DMS53 (cell line): ENCODE measurements at regions not wholly inside any gene's neighbourhood (a gene's known extent, or its start where the extent isn't known, plus 50 kb on each side); places are given as distances from the start of the nearest gene placed in this dataset.
"Not testable (repeated sequence)": the region's sequence is repeated elsewhere in the genome, so short reads cannot be mapped to it uniquely, and the experiment has no call there.

ENCODE experiments used
- DNase-seq: peaks from one replicate; lab custom pipeline; 2025; lab: John Stamatoyannopoulos, UW

DNA sequence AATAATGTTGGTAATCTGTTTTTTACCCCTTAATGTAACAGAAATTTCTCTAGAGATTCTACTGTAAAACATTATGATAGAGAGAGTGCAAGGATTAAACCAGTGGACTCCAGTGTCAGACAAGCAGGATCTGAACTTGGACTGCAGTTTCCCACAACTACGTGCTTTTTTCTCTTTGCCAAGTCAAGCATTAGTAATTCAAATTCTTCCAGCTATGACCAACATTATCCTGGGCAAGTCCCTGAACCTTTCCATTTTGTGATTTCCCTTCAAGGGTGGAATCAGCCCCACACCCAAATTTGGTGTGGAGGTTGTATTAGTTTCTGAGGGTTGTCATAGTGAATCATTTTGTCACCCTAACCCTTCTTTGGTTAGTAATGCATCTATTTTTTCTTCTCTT, 482.0 kb downstream of the ZNF516 start:
- no peak for DNase-seq

GRCh38 chr18:76005632-76006208, 489.3 kb downstream of the ZNF516 start:
- DNase-seq: peak; percentile 26

GRCh38 chr18:75987913-75988312, 507.1 kb downstream of the ZNF516 start:
- DNase-seq: not testable (repeated sequence)

GRCh38 chr18:75984853-75985252, 510.2 kb downstream of the ZNF516 start:
- DNase-seq: no peak

DNA sequence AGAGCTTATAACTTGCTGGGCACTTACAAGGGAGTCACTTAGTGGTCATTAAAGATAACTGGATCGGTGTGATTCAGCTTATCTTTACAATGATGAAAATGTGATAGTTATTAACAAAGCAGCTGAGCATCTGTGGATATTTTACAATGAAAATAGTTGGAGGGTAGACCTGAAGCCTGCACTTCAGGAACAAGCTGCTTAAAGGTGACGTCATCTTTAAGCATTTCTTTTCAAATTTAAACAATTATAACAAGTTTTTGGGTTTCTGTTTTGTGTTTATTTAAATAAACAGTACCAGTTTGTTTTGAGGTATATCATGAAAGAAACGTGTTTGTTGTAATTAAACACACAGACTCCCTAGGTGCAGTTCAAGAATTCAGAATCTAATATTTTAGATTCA, 513.9 kb downstream of the ZNF516 start:
- DNase-seq: no peak

GRCh38 chr18:75977081-75977480, 518.0 kb downstream of the ZNF516 start:
- DNase-seq: peak; percentile 26

GRCh38 chr18:75970212-75970611, 524.8 kb downstream of the ZNF516 start:
- DNase-seq: no peak

- DNase-seq: no peak
These were observed 528.6 kb downstream of the ZNF516 start for GRCh38 chr18:75966431-75966830.

DNA sequence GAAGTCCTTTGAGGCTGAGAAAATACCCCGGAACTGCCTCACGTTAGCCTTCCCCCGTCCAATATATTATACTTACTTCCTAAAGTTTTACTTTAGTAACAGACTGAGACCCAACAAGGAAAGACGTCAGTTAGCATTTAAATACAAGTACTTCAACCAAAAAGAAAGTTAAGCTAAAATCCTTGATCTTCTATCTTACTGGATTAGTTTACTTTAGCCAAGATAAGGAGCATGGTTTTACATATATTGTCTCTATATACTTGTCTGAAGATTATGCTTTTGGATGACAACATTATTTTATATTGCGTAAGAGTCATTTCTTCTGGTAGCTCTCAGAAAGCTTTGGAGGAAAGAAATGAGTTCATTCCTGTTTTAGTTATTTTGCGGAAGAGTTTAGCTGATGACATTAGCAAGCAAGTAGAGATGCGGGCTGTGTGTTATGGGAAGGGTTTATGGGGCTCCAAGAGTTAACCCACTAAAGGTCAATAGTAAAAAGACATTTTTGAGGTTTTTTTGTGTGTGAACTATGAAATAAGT, 532.9 kb downstream of the ZNF516 start:
- DNase-seq: no peak

DNA sequence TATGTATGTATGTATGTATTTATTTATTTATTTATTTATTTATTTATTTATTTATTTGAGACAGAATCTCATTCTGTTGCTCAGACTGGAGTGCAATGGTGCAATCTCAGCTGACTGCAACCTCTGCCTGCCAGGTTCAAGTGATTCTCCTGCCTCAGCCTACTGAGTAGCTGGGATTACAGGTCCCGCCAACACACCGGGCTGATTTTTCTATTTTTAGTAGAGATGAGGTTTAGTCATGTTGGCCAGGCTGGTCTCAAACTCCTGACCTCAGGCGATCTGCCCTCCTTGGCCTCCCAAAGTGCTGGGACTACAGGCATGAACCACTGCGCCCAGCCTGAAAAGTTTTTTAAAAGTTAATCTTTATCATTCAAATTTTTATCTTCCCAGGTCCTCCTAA, 532.9 kb upstream of the SMIM21 start:
- not testable (repeated sequence) for DNase-seq

DNA sequence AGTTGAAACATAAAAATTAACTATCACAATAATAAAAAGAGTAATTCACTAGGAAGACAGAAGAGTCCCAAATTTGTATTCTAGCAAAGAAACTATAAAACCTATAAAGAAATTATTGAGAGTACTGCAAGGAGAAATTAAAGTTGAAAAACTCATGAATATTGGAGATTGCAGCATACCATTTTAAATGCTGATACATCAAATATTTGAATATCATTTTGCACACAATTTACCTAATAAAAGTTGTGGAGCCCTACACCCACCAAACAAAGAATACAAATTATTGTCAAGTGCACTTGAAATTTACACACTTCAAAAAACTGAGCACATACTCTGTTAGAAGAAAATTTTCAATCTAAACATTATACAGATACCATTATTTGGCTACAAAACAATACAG, 531.6 kb upstream of the SMIM21 start:
- DNase-seq: no peak

- no peak for DNase-seq
These were observed 531.2 kb upstream of the SMIM21 start for GRCh38 chr18:75958683-75959082.

DNA sequence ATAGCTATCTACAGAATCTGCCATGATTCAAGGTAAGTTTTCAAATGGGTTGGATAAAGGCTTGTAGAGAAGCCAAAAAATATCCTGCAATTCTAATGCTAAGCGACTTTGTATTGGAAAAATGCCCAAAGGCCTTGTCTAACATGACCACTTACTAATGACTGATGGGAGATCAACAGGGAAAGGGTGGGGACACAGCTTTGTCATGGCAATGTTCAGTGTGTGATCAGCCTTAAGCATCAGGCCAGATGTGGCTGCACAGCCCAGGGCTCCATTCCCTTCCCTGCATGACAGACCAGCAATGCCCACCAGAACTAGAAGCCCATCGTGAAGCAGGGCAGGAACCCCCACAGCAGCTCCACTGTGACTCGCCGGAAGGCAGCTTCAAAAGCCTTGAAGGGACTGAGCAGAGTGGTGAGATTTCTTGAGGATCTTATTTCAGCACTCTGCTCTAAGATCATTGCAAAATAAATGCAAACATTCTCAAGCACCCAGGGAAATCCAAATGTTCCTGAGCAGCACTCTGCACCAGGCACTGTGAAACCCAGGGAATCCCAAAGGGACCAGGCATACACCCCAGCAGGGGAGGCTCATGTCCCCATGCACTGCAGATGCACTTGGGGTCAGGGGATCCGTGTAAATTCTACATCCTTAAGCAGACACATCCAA, 517.9 kb upstream of the SMIM21 start:
- no peak for DNase-seq

DNA sequence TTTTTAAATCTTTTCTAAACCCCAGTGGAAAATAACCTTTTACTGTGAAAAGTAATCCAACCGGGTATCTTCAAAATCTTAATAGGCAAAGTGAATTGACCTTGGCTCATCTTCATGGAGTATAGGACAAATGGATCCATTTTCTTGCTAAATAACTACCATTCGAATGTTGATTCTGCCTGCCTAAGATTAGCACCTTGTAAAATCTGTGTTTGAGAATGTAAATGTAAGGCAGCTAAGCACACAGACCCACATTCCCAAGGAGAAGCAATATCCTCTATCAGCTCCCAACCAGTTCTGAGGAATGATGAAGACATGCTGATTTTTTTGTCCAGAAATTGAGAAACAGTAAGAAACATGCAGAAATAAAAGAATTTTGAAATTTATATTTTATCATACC, 509.8 kb upstream of the SMIM21 start:
- DNase-seq: no peak

GRCh38 chr18:75936862-75937261, 509.4 kb upstream of the SMIM21 start:
- DNase-seq: no peak

DNA sequence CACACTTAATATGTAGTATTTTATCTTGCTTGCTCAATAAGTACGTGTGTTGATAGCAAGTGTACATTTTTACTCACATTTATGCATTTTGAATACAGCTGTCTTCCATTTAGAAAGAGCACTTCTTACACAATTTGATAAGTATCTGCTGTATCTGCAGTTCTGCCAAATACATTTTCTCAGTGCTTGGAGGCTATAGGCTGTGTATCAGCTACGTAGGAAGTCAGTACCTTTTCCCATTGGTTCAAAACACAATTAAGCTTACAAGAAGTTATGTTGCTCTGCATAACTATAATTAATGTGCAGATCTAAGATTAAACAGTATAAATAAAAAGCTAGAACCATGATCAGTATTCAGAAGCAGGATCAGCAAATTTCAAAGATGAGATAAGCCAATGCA, 503.6 kb upstream of the SMIM21 start:
- DNase-seq: no peak

DNA sequence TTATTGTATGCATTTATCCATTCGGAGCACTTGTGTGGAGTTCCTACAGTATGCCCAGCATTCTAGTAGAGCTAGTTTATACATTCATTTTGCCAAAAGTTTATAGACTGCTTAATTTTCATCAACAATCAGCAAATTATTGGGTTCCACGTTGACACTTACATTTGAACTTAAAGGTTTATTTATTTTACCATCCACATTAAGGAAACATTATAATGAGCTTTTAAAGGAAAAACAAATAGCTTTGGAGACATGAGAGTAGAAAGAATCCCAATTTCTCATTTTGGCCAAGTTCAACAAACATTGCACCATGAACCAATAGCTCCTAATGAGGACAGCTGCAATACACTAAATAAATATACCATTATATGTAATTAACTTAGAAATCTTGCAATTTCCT, 501.2 kb upstream of the SMIM21 start:
- no peak for DNase-seq

GRCh38 chr18:75927791-75928190, 500.3 kb upstream of the SMIM21 start:
- DNase-seq: no peak

DNA sequence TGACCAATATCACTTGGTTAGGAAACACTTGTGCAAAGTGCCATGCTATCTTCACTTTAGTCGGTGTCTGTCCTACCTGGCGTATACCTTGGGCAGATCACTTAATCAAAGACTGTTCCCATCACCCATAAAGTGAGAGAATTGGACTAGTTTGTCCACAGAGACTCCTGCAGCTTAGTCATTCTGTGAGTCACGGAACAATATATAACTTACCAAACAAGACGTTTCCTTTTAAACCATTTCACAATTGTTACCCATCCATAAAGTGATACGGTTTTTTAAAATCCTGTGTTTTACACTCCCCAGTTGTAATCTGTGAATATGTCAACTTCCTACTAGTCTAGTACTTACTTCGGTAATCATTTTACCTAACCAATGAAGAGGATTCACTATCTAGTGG, 499.3 kb upstream of the SMIM21 start:
- DNase-seq: no peak

DNA sequence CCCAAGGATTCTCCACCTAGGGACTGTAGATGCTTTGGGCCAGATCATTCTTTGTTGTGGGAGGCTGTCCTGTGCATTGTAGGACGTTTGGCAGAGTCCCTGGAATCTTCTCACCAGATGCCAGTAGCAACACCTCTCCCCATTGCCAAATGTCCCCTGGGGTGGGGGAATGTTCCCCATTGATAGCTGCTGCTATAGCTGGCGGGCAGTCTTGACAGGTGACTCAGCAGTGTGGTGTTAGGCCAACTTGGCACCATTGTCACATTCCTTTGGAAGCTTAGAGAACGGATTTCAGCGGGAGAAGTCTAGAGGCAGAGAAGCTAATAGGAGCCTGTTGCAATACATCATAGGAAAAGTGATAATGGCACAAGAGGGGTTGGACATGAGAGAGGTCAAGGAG, 495.7 kb upstream of the SMIM21 start:
- no peak for DNase-seq

DNA sequence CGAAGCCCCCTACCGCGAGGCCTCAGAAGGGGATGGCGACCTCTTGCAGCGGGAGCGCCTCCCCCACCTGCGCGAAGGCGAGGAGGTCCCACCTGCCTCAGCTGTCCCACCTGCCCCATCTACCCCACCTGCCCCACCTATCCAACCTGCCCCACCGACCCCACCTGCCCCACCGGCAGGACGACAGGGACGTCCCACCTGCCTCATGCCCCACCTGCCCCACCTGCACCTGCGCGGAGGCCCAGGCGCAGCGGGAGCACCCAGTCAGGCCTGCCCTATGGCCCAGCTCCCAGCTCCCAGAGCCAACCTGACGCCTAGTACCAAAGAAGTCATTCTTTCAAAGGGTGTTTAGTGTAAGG, 489.1 kb upstream of the SMIM21 start:
- no peak for DNase-seq

GRCh38 chr18:75915941-75916623, 488.6 kb upstream of the SMIM21 start:
- DNase-seq: no peak

DNA sequence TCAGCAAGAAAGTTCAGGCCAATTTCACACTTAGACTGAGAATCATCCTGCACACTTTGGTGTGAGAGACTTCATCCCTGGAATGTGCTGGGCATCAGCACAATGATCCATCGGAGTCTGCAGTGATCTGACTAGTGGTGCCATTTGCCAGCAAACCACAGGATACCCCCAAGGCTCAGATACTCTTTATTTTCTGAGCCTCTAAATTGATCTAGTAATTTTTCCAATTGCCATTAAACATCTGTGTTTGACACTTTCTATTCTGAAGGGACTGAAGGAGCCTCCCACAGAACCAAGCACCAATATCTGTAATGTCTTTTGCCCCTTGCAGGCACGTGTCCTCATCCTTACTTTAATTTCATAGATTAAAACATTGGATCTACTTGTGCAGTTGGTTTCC, 485.3 kb upstream of the SMIM21 start:
- DNase-seq: no peak
